Caco-2 (cell line): ENCODE measurements at regions not wholly inside any gene's neighbourhood (a gene's known extent, or its start where the extent isn't known, plus 50 kb on each side); places are given as distances from the start of the nearest gene placed in this dataset.

Experiments used
- BruUV-seq: library from RNA; stranded (reverse); fragments of 400-500 nt; replicated peaks from 2 replicates; lab custom pipeline; 2021; lab: Mats Ljungman, UMichigan
- CTCF ChIA-PET: fragments of 300-600 bp; sonication (Branson Sonifier 250); formaldehyde crosslinking; loops from one replicate; lab custom pipeline; 2022; ENCODE audit warnings: antibody characterized with exemption; lab: Charles Lee
- POLR2A ChIA-PET: fragments of 300-600 bp; sonication (Branson Sonifier 250); formaldehyde crosslinking; loops from one replicate; lab custom pipeline; 2022; ENCODE audit warnings: antibody characterized with exemption; lab: Charles Lee
- DNase-seq, 2 experiments: peaks; one replicate each; pipeline versions ENCODE4 v3.0.0 to v3.0.0-alpha.2; 2020 to 2022
- H3K27me3 ChIP-seq: replicated peaks from 2 replicates; pipeline ENCODE4 v1.6.0; 2011; ENCODE audit warnings: low read length; ENCODE audit not compliant: control insufficient read depth, insufficient read depth
- H3K36me3 ChIP-seq: 2 replicates; pipeline ENCODE4 v1.5.1; 2011; ENCODE audit warnings: low read length; ENCODE audit not compliant: control insufficient read depth, insufficient read depth
- H3K4me1 ChIP-seq: fragments of 250-450 bp; sonication (Bioruptor Pico); 2 replicates; pipeline ENCODE4 v1.5.1; 2020; ENCODE audit warnings: mild to moderate bottlenecking
- H3K4me3 ChIP-seq: 2 replicates; pipeline ENCODE4 v1.5.1; 2011; ENCODE audit warnings: low read depth, mild to moderate bottlenecking, control low read depth, low read length
- H3K9me3 ChIP-seq: fragments of 250-450 bp; sonication (Bioruptor Pico); 2 replicates; pipeline ENCODE4 v1.5.1; 2020; ENCODE audit warnings: mild to moderate bottlenecking, moderate library complexity
- H3K27ac Mint-ChIP-seq: one replicate; pipeline ENCODE4 v1.8.0; 2022; ENCODE audit warnings: mixed read lengths; ENCODE audit not compliant: unreplicated experiment
- H3K27me3 Mint-ChIP-seq: one replicate; pipeline ENCODE4 v1.8.0; 2022; ENCODE audit warnings: mixed read lengths; ENCODE audit not compliant: insufficient read depth, unreplicated experiment
- H3K36me3 Mint-ChIP-seq: one replicate; pipeline ENCODE4 v1.8.0; 2022; ENCODE audit warnings: mild to moderate bottlenecking, mixed read lengths; ENCODE audit not compliant: insufficient read depth, unreplicated experiment
- H3K4me1 Mint-ChIP-seq: one replicate; pipeline ENCODE4 v1.8.0; 2022; ENCODE audit warnings: low read depth, mixed read lengths; ENCODE audit not compliant: unreplicated experiment
- H3K4me3 Mint-ChIP-seq: one replicate; pipeline ENCODE4 v1.8.0; 2022; ENCODE audit warnings: mild to moderate bottlenecking, moderate library complexity, mixed read lengths; ENCODE audit not compliant: unreplicated experiment
- H3K9me3 Mint-ChIP-seq: one replicate; pipeline ENCODE4 v1.8.0; 2022; ENCODE audit warnings: mixed read lengths; ENCODE audit not compliant: unreplicated experiment
- CTCF ChIP-seq, 2 experiments: fragments of 200-600 bp in 1 of 2; IDR thresholded peaks; 1 replicate in 1 of 2; 2 replicates in 1 of 2; pipeline versions ENCODE4 v1.5.1 to v1.8.0; 2011 to 2022; ENCODE audit warnings: antibody characterized with exemption in 1 of 2, control low read depth in 1 of 2, inconsistent platforms in 1 of 2, low read depth in 1 of 2, low read length in 1 of 2, mild to moderate bottlenecking in 1 of 2, moderate library complexity in 1 of 2; ENCODE audit not compliant: insufficient read depth in 1 of 2, severe bottlenecking in 1 of 2, unreplicated experiment in 1 of 2
- intact Hi-C: fragments of 100-400 bp; cut with micrococcal nuclease; formaldehyde crosslinking; loops from one replicate; pipeline ENCODE4 v1.10.0; 2022; ENCODE audit not compliant: unreplicated experiment

DNA sequence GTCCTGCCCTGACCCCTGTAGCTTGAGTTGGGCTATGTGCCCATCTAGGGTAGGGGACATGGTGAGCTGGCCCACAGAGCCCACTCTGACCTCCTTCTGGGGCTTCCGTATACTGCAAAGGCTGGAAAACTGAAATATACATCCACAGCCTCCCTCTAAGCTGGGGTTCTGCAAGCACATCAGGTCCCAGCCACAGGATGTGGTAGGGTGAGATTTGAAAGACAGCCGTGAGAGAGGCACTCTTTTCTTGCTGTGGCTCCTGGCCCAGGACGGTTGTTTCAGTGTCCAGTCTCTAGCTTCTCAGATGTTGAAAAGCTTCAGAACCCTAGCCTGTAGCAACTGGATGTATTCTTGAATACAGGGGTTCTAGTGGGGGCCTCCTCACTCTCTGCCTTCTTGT lies 60.1 kb upstream of the ADRB1 start:
- no peaks in the 10 kb centered on the region for H3K36me3 Mint-ChIP-seq
- peaks cover 24% of the 10 kb centered on the region for H3K9me3 Mint-ChIP-seq
- Histone ChIP-seq H3K4me3 (no peak overlapping the region), H3K27me3 (no peaks in the 10 kb centered on the region), H3K36me3 (no peaks in the 10 kb centered on the region), H3K9me3 (no peaks in the 10 kb centered on the region), H3K4me1 (peaks cover 8% of the 10 kb centered on the region; the same call in 1 of the 2 replicates)
- DNase-seq: no peak
- ChIA-PET CTCF (no interaction called here), POLR2A (no interaction called here)
- peak overlapping the region; percentile 45 for H3K27ac Mint-ChIP-seq
- H3K4me1 Mint-ChIP-seq: peaks cover 8% of the 10 kb centered on the region
- intact Hi-C loops: no loop called here
- BruUV-seq: no TSS peak
- TF ChIP-seq CTCF (IDR thresholded peaks at IDR 0.05; ENCODE audit: insufficient read depth in 1 of 2, low read depth in 1 of 2, low read length in 1 of 2, severe bottlenecking in 1 of 2, unreplicated experiment in 1 of 2): no peak
- H3K4me3 Mint-ChIP-seq: no peak overlapping the region
- H3K27me3 Mint-ChIP-seq: no peaks in the 10 kb centered on the region

DNA sequence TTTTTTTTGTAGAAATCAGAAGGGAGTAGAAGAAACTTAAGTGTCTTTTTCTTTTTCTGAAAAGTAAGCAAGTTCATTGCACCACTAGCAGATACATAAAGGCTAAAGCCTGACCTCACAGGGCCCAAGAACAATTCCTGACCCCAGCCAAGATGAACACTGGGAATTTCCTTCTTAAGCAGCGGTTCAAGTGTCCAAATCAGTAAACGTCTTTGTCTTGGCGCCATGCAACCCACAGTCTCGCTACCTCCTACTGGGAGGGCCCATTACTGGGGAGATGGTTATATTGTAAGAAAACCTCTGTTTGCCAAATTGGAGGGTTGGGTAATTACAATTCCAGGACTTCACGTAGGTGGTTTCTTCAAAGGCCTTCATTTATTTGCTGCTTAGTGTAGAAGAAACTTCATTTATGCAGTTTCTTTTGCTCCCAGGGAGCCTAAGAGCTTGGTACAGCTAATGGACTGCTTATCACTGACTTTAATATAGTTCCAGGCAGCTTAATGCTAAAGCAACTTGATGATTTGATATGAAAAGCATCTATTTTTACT lies 58.3 kb upstream of the ADRB1 start:
- ChIA-PET POLR2A (no interaction called here), CTCF (no interaction called here)
- H3K36me3 ChIP-seq: no peaks in the 10 kb centered on the region
- Mint-ChIP-seq H3K27me3 (no peaks in the 10 kb centered on the region), H3K4me3 (no peak overlapping the region), H3K27ac (no peak overlapping the region), H3K4me1 (peaks cover 8% of the 10 kb centered on the region), H3K36me3 (no peaks in the 10 kb centered on the region), H3K9me3 (peaks cover 24% of the 10 kb centered on the region)
- no TSS peak for BruUV-seq
- intact Hi-C loops: no loop called here
- H3K4me3 ChIP-seq: no peak overlapping the region
- DNase-seq: no peak
- no peak for TF ChIP-seq CTCF (IDR thresholded peaks at IDR 0.05; ENCODE audit: insufficient read depth in 1 of 2, low read depth in 1 of 2, low read length in 1 of 2, severe bottlenecking in 1 of 2, unreplicated experiment in 1 of 2)
- no peaks in the 10 kb centered on the region for H3K9me3 ChIP-seq
- no peaks in the 10 kb centered on the region for H3K27me3 ChIP-seq
- H3K4me1 ChIP-seq: peaks cover 8% of the 10 kb centered on the region; the same call in 1 of the 2 replicates

DNA sequence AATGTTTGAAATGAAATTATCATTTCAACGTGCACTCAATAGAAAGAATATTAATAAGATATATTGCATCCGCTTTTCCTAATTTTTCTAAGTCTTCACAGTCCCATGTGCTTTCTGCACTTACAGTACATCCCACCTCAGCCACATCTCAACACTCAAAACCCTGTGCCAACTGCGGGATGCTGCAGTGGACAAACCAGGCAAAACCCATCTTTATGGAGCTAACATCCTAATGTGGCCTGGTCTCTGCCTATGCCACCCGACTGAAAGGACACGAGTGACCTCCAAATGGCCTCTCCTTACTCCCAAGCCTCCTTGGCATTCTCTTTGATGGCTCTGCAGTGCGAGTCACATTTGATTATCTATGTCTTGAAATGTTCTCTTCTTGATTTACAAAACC lies 57.4 kb upstream of the ADRB1 start:
- Mint-ChIP-seq H3K9me3 (peaks cover 24% of the 10 kb centered on the region), H3K4me1 (peaks cover 8% of the 10 kb centered on the region), H3K36me3 (no peaks in the 10 kb centered on the region), H3K27me3 (no peaks in the 10 kb centered on the region), H3K4me3 (no peak overlapping the region), H3K27ac (no peak overlapping the region)
- no TSS peak for BruUV-seq
- POLR2A ChIA-PET: no interaction called here
- H3K9me3 ChIP-seq: no peaks in the 10 kb centered on the region
- no peak overlapping the region for H3K4me3 ChIP-seq
- intact Hi-C loops: no loop called here
- no peak for DNase-seq
- no peak for TF ChIP-seq CTCF (IDR thresholded peaks at IDR 0.05; ENCODE audit: insufficient read depth in 1 of 2, low read depth in 1 of 2, low read length in 1 of 2, severe bottlenecking in 1 of 2, unreplicated experiment in 1 of 2)
- H3K4me1 ChIP-seq: peaks cover 8% of the 10 kb centered on the region; the same call in 1 of the 2 replicates
- H3K36me3 ChIP-seq: no peaks in the 10 kb centered on the region
- H3K27me3 ChIP-seq: no peaks in the 10 kb centered on the region
- CTCF ChIA-PET: no interaction called here
